Bronchial epithelial cell (primary cell): ENCODE measurements at regions not wholly inside any gene's neighbourhood (a gene's known extent, or its start where the extent isn't known, plus 50 kb on each side); places are given as distances from the start of the nearest gene placed in this dataset.

ENCODE experiments used
- DNase-seq: peaks from one replicate; pipeline ENCODE4 v3.0.0-alpha.2; 2010; ENCODE audit warnings: low read depth
- FAIRE-seq: peaks from 2 replicates; lab custom pipeline; 2011; peaks lifted over from hg19 to GRCh38; lab: Jason Lieb, UNC
- H3K27me3 ChIP-seq: 2 replicates; pipeline ENCODE4 v1.5.1; 2011; ENCODE audit warnings: low read length; ENCODE audit not compliant: control insufficient read depth, insufficient read depth
- H3K36me3 ChIP-seq: 2 replicates; pipeline ENCODE4 v1.5.1; 2011; ENCODE audit warnings: low read length; ENCODE audit not compliant: control insufficient read depth, insufficient read depth
- H3K4me3 ChIP-seq: 2 replicates; pipeline ENCODE4 v1.5.1; 2011; ENCODE audit warnings: mild to moderate bottlenecking, low read depth, low read length, control low read depth
- CTCF ChIP-seq: IDR thresholded peaks from 2 replicates; pipeline ENCODE4 v1.5.1; 2011; ENCODE audit warnings: mild to moderate bottlenecking, moderate library complexity, low read length, control low read depth, inconsistent platforms; ENCODE audit not compliant: insufficient read depth, severe bottlenecking

- FAIRE-seq (no peak), DNase-seq (no peak)
- no peaks in the 10 kb centered on the region for H3K27me3 ChIP-seq
- no peak overlapping the region for H3K4me3 ChIP-seq
- no peak for TF ChIP-seq CTCF
- H3K36me3 ChIP-seq: no peaks in the 10 kb centered on the region
These were observed 309.7 kb downstream of the NEK10 start for GRCh38 chr3:27059489-27059888.
